ENCODE measurements at regions not wholly inside any gene's neighbourhood (a gene's known extent, or its start where the extent isn't known, plus 50 kb on each side); places are given as distances from the start of the nearest gene placed in this dataset.

DNA sequence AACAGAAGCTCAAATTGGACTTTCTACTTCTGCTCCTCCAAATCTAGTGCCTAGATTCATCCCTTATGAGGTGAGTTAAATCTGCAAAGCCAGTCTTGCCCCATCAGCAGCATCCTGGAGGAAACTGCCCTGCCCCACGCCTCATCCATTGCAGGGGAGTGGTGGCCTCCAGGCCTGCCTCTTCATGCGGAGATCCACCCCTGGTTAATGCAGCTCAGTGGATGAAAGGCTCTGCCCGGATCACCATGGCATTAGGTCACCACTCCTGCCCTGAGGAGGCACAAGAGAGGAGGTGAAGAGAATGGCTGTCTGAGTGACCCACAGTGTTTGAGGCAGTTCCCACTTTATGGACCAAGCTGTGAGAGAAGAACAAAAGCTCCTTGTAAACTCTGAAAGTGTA is 218.1 kb downstream of the C12orf75 start:
- TF ChIP-seq POLR2AphosphoS5 (IDR thresholded peaks at IDR 0.05), result no peak
- TF ChIP-seq, protein P1, sequence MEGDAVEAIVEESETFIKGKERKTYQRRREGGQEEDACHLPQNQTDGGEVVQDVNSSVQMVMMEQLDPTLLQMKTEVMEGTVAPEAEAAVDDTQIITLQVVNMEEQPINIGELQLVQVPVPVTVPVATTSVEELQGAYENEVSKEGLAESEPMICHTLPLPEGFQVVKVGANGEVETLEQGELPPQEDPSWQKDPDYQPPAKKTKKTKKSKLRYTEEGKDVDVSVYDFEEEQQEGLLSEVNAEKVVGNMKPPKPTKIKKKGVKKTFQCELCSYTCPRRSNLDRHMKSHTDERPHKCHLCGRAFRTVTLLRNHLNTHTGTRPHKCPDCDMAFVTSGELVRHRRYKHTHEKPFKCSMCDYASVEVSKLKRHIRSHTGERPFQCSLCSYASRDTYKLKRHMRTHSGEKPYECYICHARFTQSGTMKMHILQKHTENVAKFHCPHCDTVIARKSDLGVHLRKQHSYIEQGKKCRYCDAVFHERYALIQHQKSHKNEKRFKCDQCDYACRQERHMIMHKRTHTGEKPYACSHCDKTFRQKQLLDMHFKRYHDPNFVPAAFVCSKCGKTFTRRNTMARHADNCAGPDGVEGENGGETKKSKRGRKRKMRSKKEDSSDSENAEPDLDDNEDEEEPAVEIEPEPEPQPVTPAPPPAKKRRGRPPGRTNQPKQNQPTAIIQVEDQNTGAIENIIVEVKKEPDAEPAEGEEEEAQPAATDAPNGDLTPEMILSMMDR (IDR thresholded peaks at IDR 0.05), result no peak
- TF ChIP-seq POLR2A (IDR thresholded peaks at IDR 0.05), result no peak
- no peak for TF ChIP-seq EP300 (IDR thresholded peaks at IDR 0.05)

Measured in upper lobe of left lung (tissue), 4 donors.